KOPT-K1 (cell line): ENCODE measurements at regions not wholly inside any gene's neighbourhood (a gene's known extent, or its start where the extent isn't known, plus 50 kb on each side); places are given as distances from the start of the nearest gene placed in this dataset.

ENCODE experiments used
- H3K27ac ChIP-seq: fragments of 200-600 bp; sonication (generic); 2 replicates; pipeline ENCODE4 v1.5.1; 2016; ENCODE audit warnings: antibody characterized with exemption, mild to moderate bottlenecking, low read depth, low read length; ENCODE audit not compliant: poor library complexity, severe bottlenecking
- H3K36me3 ChIP-seq: fragments of 200-600 bp; sonication (generic); 2 replicates; pipeline ENCODE4 v1.5.1; 2017; ENCODE audit warnings: antibody characterized with exemption, mild to moderate bottlenecking, low read length, moderate library complexity; ENCODE audit not compliant: insufficient read depth
- H3K9me3 ChIP-seq: fragments of 200-600 bp; sonication (generic); 2 replicates; pipeline ENCODE4 v1.5.1; 2017; ENCODE audit warnings: antibody characterized with exemption, low read length, mild to moderate bottlenecking; ENCODE audit not compliant: insufficient read depth, poor library complexity, severe bottlenecking

DNA sequence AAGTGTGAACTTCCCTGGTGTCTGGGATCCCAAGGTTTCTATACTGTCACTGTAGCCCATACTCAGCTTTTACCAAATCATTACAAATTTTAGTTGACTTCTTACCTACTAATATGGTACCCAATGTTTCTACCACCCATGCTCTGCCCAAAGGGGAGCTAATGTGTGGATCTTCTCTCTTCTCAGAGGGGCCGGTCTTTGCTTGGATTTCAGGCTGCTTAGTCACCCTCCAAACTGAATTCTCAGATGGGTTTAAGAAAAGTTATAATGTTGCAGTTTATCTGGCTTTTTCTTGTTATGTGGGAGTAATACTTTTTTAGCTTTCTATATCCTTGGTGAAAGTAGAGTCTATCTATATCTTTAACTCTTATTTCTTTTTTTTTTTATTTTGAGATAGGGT, 67.1 kb upstream of the AKAP13 start:
- H3K9me3 ChIP-seq = no peaks in the 10 kb centered on the region
- H3K36me3 ChIP-seq = no peaks in the 10 kb centered on the region

DNA sequence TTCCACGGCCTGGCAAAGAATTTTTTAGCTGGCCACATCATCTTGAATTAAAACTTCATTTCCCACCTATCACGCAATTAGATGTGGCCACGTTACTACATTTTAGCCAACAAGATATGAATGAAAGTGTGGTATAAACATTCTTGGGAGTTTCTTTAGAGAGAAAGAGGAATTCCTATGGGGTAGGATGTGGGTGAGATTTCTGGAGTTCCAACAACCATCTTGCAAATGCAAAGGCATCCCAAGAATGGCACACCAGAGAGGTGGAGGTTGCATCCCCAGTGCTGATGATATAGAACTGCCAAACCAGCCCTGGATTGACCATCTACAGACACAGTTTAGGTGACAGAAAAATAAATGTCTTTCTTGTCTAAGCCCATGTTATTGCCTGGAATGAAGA, 66.3 kb upstream of the AKAP13 start:
- no peaks in the 10 kb centered on the region for H3K9me3 ChIP-seq
- H3K36me3 ChIP-seq = no peaks in the 10 kb centered on the region
- H3K27ac ChIP-seq = no peak overlapping the region

More for the DNA sequence above, 67.1 kb upstream of the AKAP13 start:
- H3K27ac ChIP-seq = no peak overlapping the region

DNA sequence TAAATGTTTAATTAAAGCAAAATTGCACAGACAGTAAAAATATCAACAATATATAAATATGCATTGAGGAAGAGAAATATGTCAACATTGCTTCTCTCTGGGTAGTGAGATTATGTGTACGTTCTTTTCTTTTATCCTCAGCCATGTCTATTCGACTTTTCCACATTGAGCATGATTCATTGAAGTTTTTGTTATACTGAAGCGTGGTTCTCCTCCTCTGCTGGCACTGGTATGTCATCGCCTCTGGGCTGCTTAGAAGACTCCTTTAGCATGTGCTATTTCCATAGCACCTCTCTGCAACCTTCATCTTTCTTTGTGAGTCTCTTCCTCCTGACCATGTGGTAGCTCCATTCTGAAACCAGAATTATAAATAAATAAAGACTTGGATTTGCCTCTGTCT, 65.8 kb upstream of the AKAP13 start:
- no peaks in the 10 kb centered on the region for H3K36me3 ChIP-seq
- no peak overlapping the region for H3K27ac ChIP-seq
- H3K9me3 ChIP-seq = no peaks in the 10 kb centered on the region

DNA sequence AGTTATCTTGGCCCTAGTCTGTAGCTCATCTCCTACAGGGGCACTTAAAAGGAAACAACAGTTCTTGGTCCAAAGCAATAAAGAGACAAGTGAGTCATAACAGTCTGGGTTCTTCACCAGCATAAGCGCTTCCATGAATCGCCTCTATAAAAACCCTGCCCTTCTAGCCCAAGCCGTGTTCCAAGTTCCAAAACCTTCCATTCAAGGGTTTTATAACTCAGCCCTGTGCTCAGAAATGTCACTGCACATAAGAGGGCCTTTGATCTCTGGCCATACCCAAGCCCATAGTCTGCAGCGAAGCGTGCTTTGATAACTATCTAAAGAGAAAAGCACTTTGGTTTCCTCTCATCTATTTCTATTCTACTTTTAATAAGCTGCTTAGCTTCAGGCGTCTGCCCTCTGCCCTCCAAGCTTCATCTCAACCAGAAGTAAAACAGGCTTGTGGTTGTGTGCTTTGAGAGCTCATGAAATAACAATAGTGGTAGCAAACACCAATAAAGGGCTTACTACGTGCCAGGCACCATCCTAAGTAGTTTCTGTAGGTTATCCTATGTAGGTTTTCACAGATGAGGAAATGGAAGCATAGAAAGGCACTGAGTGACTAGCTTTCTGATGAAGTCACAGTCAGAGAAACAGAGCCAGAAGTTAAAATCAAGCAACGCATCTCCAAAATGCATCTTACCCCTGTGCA, 64.0 kb upstream of the AKAP13 start:
- Histone ChIP-seq H3K9me3 (no peaks in the 10 kb centered on the region), H3K27ac (no peak overlapping the region), H3K36me3 (no peaks in the 10 kb centered on the region)

DNA sequence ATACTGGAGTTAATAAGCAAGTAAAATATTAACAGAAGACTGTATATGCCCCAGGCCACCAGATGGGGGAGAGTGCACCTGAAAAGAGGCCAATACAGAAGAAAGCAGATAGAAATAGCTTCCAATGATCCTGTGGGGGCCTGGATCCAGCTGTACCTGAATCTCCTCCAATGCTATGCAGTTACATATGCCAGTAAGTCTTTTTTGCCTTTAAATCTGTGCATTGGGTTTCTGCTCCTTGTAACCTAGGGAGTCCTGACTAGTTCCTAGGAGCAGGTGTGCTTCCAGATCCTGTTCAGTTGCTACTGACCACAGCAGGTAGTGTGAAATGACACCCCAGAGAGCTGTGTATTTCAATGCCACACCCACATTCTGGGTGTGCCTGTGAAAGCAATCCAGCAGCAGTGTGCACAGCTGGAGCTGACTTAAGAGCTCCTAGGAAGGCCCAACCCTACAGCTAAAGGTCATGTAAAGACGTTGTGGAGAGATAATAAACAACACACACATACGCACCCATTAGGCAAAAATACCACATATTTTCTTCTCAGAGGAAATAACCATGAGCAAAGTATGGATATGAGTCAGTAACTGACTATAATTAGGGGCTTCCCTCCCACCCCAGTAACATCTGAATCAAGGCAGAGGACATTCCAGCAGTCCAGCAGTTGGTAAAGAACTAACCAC, 62.2 kb upstream of the AKAP13 start:
- Histone ChIP-seq H3K27ac (no peak overlapping the region), H3K36me3 (no peaks in the 10 kb centered on the region), H3K9me3 (no peaks in the 10 kb centered on the region)

DNA sequence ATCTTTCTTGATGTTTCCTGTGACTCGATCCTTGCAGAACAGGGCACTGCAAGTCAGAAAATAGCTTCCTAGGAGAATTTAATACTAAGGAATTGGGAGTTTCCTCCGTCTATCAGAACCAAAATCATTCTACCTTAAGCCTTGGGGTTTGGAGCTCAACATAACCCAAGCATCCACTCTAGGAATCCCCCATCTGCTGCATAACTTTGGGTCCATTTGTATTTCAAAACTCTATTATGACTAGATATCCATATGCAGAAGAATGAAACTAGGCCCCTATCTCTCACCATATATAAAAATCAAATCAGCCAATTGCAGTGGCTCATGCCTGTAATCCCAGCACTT, 61.7 kb upstream of the AKAP13 start:
- Histone ChIP-seq H3K36me3 (no peaks in the 10 kb centered on the region), H3K9me3 (no peaks in the 10 kb centered on the region), H3K27ac (no peak overlapping the region)

DNA sequence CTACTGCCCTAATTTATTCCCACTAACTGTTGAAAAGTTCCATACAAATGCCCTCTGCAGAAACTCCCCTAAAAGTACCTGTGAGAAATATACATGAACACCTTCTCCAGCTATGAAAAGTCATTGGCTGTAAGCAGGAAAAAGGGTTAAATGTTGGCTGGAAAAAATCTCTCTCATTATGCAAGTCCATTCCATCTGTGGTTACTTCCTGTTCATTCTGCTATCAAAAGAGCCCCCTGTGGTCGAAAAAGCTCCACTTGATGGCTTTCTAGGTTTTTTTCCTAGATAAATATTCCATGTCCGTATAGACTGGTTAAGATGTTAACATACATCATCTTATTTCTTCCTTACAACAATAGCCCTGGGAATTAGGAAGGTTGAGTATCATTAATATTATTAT, 56.2 kb upstream of the AKAP13 start:
- Histone ChIP-seq H3K9me3 (no peaks in the 10 kb centered on the region), H3K27ac (no peak overlapping the region)

DNA sequence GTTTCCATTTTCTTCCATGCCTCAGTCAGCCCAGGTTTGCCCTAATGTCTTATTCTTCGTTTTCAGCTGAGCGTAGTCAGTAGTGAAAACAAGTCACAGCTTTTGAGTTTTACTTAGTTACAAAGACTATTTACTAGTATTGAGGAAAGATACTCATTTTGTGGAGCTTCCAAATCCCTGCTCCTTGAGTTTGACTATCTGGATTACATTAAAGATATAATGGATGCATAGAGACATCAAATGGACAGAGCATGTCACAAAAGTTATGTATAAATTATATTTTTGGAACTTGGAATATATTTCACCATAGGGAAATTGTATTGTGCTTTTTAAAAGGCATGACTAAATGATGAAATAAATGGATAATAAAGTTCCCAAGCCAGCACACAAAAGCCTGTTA, 54.6 kb upstream of the AKAP13 start:
- Histone ChIP-seq H3K36me3 (no peaks in the 10 kb centered on the region), H3K27ac (no peak overlapping the region), H3K9me3 (no peaks in the 10 kb centered on the region)

More for the DNA sequence above, 56.2 kb upstream of the AKAP13 start:
- H3K36me3 ChIP-seq = no peaks in the 10 kb centered on the region

DNA sequence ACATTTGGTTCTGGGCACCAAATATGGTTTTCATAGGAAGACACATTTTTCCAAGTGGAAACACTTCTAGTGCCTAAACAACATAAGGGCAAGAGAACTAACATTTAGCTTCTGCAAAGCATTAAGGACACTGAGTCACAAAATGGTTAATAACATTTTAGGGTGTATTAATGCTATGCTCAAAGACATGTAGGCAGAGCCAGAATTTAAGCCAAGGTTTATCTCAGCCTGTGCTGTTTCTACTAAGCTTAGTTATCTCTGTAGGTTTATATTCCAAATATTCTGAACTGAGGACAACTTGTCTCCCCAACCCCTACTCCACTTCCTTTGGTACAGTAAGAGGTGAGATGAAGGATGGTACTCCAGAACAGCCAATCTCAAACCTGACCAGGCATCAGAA, 54.1 kb upstream of the AKAP13 start:
- Histone ChIP-seq H3K9me3 (no peaks in the 10 kb centered on the region), H3K27ac (no peak overlapping the region), H3K36me3 (no peaks in the 10 kb centered on the region)

DNA sequence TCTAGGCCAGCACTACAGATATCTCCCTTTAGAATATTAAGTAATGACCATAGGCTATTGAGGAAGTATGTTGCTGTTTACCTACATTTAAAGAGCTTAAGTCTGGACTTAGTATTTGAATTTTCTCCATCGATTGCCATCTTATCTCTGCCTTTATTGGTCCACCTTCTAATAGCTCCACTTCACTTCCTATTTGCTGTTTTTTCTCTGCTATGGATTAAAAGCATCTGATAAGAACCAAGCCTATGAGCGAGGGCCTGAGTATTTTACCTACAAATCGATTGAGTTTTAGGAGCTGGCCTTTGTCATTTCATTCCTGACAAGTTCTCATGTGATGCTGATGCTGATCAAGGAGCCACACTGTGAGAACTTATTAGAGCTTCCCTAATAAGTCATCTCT, 52.6 kb upstream of the AKAP13 start:
- H3K9me3 ChIP-seq = no peaks in the 10 kb centered on the region
- H3K36me3 ChIP-seq = no peaks in the 10 kb centered on the region
- no peak overlapping the region for H3K27ac ChIP-seq

DNA sequence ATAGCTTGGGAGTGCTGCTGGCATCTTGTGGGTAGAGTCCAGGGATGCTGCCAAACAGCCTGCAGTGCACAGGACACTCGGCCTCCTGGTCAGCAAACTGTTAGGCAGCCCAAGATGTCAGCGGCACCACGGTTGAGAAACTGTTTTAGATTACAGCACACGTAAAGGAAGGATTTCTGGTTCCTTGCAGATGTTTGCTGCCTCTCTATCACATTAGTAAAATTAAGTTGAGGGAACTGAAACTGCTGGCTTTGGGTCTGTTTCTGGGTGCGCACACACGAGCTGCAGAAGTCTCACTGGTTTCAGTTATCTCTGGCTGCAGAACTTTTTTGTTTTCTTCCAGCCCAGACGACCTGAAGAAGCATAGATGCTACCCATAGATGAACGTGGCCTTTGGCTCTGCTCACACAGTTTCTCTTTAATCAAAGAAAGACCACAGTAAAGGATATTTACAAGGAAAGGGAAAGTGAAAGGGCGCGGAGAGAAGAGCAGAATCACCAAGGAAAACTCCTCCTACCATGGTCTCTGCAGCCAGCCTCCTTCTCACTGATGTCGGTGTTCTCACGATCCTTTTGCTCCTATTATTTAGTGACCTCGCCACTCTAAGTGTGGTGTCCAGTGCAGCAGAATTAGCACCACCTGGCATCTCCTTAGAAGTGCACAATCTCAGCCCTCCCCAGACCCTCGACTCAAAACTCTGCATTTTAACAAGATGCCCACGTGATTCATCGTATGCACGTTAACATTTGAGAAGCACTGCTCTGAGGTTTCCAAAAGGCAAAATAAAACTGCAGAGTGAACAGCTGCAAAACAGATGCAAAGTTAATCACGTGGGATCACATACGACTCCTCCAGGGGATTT, 50.6 kb upstream of the AKAP13 start:
- no peaks in the 10 kb centered on the region for H3K9me3 ChIP-seq
- H3K27ac ChIP-seq = peak overlapping the region; percentile 76
- no peaks in the 10 kb centered on the region for H3K36me3 ChIP-seq
